IMR-90 (cell line): ENCODE measurements at regions not wholly inside any gene's neighbourhood (a gene's known extent, or its start where the extent isn't known, plus 50 kb on each side); places are given as distances from the start of the nearest gene placed in this dataset.

Experiments
- ATAC-seq: fragments of 200-7000 bp; cut with Tn5 transposase; 2 replicates; pipeline ENCODE4 v1.9.1; 2020; ENCODE audit warnings: low read depth, mild to moderate bottlenecking, moderate library complexity
- BruUV-seq: library from RNA; stranded (reverse); fragments of 400-500 nt; replicated peaks from 2 replicates; lab custom pipeline; 2021; lab: Mats Ljungman, UMichigan
- CTCF ChIA-PET: fragments of 300-600 bp; formaldehyde crosslinking; extraction: SDS; loops from one replicate; lab custom pipeline; 2021; ENCODE audit warnings: antibody characterized with exemption; lab: Yijun Ruan, JAX
- POLR2A ChIA-PET: fragments of 300-600 bp; sonication (Branson Sonifier 250); formaldehyde crosslinking; loops from one replicate; lab custom pipeline; 2022; ENCODE audit warnings: antibody characterized with exemption; ENCODE audit not compliant: unreplicated experiment; lab: Charles Lee
- DNase-seq: peaks from one replicate; pipeline ENCODE4 v3.0.0; 2013
- H2AFZ ChIP-seq: replicated peaks from 2 replicates; pipeline ENCODE3; 2013; ENCODE audit warnings: low read length, mild to moderate bottlenecking; ENCODE audit not compliant: poor library complexity
- H2AK5ac ChIP-seq: 2 replicates; pipeline ENCODE4 v1.6.1; 2013; ENCODE audit warnings: low read depth, low read length, inconsistent platforms
- H2AK9ac ChIP-seq: replicated peaks from 2 replicates; pipeline ENCODE3; 2013; ENCODE audit warnings: mild to moderate bottlenecking, low read depth, low read length, moderate library complexity; ENCODE audit not compliant: poor library complexity
- H2BK120ac ChIP-seq: 2 replicates; pipeline ENCODE4 v1.6.1; 2013; ENCODE audit warnings: low read depth, low read length, inconsistent platforms
- H2BK15ac ChIP-seq: 3 replicates; pipeline ENCODE4 v1.6.1; 2013; ENCODE audit warnings: low read depth, low read length, inconsistent platforms
- H2BK20ac ChIP-seq: 2 replicates; pipeline ENCODE4 v1.6.1; 2013; ENCODE audit warnings: low read depth, mild to moderate bottlenecking, inconsistent platforms, low read length, moderate library complexity
- H2BK5ac ChIP-seq: 2 replicates; pipeline ENCODE4 v1.6.1; 2013; ENCODE audit warnings: mild to moderate bottlenecking, low read depth, low read length, inconsistent platforms; ENCODE audit not compliant: poor library complexity, severe bottlenecking
- H3K14ac ChIP-seq: replicated peaks from 2 replicates; pipeline ENCODE4 v1.6.1; 2013; ENCODE audit warnings: low read depth, low read length, inconsistent platforms
- H3K18ac ChIP-seq: 2 replicates; pipeline ENCODE4 v1.6.1; 2013; ENCODE audit warnings: low read depth, low read length, control low read depth
- H3K23ac ChIP-seq: 2 replicates; pipeline ENCODE4 v1.6.1; 2013; ENCODE audit warnings: low read depth, low read length, inconsistent platforms
- H3K27ac ChIP-seq: 2 replicates; pipeline ENCODE4 v1.5.1; 2013; ENCODE audit warnings: mild to moderate bottlenecking, control low read depth, low read length; ENCODE audit not compliant: insufficient read depth
- H3K27me3 ChIP-seq: 2 replicates; pipeline ENCODE4 v1.6.1; 2013; ENCODE audit warnings: low read length; ENCODE audit not compliant: control insufficient read depth, insufficient read depth
- H3K36me3 ChIP-seq: 2 replicates; pipeline ENCODE4 v1.6.1; 2013; ENCODE audit warnings: low read length, mixed read lengths; ENCODE audit not compliant: control insufficient read depth, insufficient read depth
- H3K4ac ChIP-seq: 2 replicates; pipeline ENCODE4 v1.6.1; 2013; ENCODE audit warnings: low read depth, low read length, inconsistent platforms
- H3K4me1 ChIP-seq: 2 replicates; pipeline ENCODE4 v1.6.1; 2013; ENCODE audit warnings: low read length, mixed read lengths; ENCODE audit not compliant: control insufficient read depth, insufficient read depth
- H3K4me2 ChIP-seq: 2 replicates; pipeline ENCODE4 v1.6.1; 2013; ENCODE audit warnings: low read depth, mild to moderate bottlenecking, control low read depth, low read length, moderate library complexity
- H3K4me3 ChIP-seq: 2 replicates; pipeline ENCODE4 v1.5.1; 2013; ENCODE audit warnings: low read depth, mild to moderate bottlenecking, control low read depth, low read length, moderate library complexity; ENCODE audit not compliant: insufficient read depth
- H3K56ac ChIP-seq: 2 replicates; pipeline ENCODE4 v1.6.1; 2013; ENCODE audit warnings: low read length, inconsistent platforms; ENCODE audit not compliant: insufficient read depth; ENCODE audit errors: extremely low read depth
- H3K79me1 ChIP-seq, 2 experiments: 2 replicates each; pipeline ENCODE4 v1.6.1; 2013; ENCODE audit warnings: low read length in 2 of 2, inconsistent platforms in 1 of 2, low read depth in 1 of 2
- H3K9ac ChIP-seq: 2 replicates; pipeline ENCODE4 v1.6.1; 2013; ENCODE audit warnings: low read depth, low read length, control low read depth
- H3K9me1 ChIP-seq: 2 replicates; pipeline ENCODE4 v1.6.1; 2013; ENCODE audit warnings: low read length, inconsistent platforms; ENCODE audit not compliant: insufficient read depth
- H3K9me3 ChIP-seq: 2 replicates; pipeline ENCODE4 v1.6.1; 2013; ENCODE audit warnings: low read length; ENCODE audit not compliant: control insufficient read depth, insufficient read depth
- H4K20me1 ChIP-seq: 2 replicates; pipeline ENCODE4 v1.6.1; 2013; ENCODE audit warnings: low read length, inconsistent platforms; ENCODE audit not compliant: insufficient read depth
- H4K5ac ChIP-seq: 2 replicates; pipeline ENCODE4 v1.6.1; 2013; ENCODE audit warnings: mild to moderate bottlenecking, low read depth, low read length, control low read depth
- H4K8ac ChIP-seq, 2 experiments: 2 replicates each; pipeline ENCODE4 v1.6.1; 2013; ENCODE audit warnings: low read depth in 2 of 2, low read length in 2 of 2, control low read depth in 1 of 2, inconsistent platforms in 1 of 2
- H4K91ac ChIP-seq: 2 replicates; pipeline ENCODE4 v1.6.1; 2013; ENCODE audit warnings: low read depth, low read length, inconsistent platforms; ENCODE audit not compliant: insufficient read depth
- CHD1 ChIP-seq: IDR thresholded peaks from 2 replicates; pipeline ENCODE4 v1.6.1; 2012; ENCODE audit warnings: low read depth, low read length, improper control_type of control experiment
- MAFK ChIP-seq: IDR thresholded peaks from 2 replicates; pipeline ENCODE4 v1.6.1; 2012; ENCODE audit warnings: low read depth, low read length, improper control_type of control experiment
- MAZ ChIP-seq: IDR thresholded peaks from 2 replicates; pipeline ENCODE4 v1.6.1; 2012; ENCODE audit warnings: low read depth, mild to moderate bottlenecking, low read length, improper control_type of control experiment, moderate library complexity, borderline replicate concordance
- NFE2L2 ChIP-seq: fragments of 150-350 bp; IDR thresholded peaks from 2 replicates; pipeline ENCODE4 v1.6.1; 2016; ENCODE audit warnings: low read depth, mild to moderate bottlenecking, low read length
- POLR2A ChIP-seq: IDR thresholded peaks from 2 replicates; pipeline ENCODE4 v1.6.1; 2012; ENCODE audit warnings: mild to moderate bottlenecking, low read depth, low read length
- RFX5 ChIP-seq: IDR thresholded peaks from 2 replicates; pipeline ENCODE4 v1.8.0; 2012; ENCODE audit warnings: low read depth, mild to moderate bottlenecking, low read length, moderate library complexity
- SMC3 ChIP-seq: fragments of 150-350 bp; IDR thresholded peaks from 2 replicates; pipeline ENCODE4 v1.6.1; 2016; ENCODE audit warnings: low read depth, mild to moderate bottlenecking, antibody characterized with exemption, low read length, moderate library complexity
- WGBS, 2 experiments: methylation state at CpG; one replicate each; pipeline versions ENCODE4 v1.1.5 to v1.1.7; 2013; ENCODE audit warnings: missing lambda C conversion rate in 2 of 2; ENCODE audit not compliant: insufficient read length in 1 of 2; ENCODE audit errors: extremely low coverage in 2 of 2; 5-methylcytosine and 5-hydroxymethylcytosine counted together
- dilution Hi-C: fragments of 300-500 bp; cut with HindIII; formaldehyde crosslinking; loops from one replicate; pipeline ENCODE4 v1.14.3; 2018; ENCODE audit warnings: low sequenced_read_pairs; ENCODE audit not compliant: unreplicated experiment
- in situ Hi-C: fragments of 300-500 bp; cut with MboI; formaldehyde crosslinking; loops from 3 replicates; pipeline ENCODE4 v1.14.3; 2019; ENCODE audit warnings: low sequenced_read_pairs, inconsistent platforms, mixed read lengths
- intact Hi-C: fragments of 100-400 bp; cut with micrococcal nuclease; formaldehyde crosslinking; loops from 2 replicates; pipeline ENCODE4 v1.10.0; 2022
- TF ChIP-seq, protein P1 (sequence below): fragments of 150-350 bp; IDR thresholded peaks from 2 replicates; pipeline ENCODE4 v1.6.1; 2017; ENCODE audit warnings: mild to moderate bottlenecking, antibody characterized with exemption, low read length, low read depth

DNA sequence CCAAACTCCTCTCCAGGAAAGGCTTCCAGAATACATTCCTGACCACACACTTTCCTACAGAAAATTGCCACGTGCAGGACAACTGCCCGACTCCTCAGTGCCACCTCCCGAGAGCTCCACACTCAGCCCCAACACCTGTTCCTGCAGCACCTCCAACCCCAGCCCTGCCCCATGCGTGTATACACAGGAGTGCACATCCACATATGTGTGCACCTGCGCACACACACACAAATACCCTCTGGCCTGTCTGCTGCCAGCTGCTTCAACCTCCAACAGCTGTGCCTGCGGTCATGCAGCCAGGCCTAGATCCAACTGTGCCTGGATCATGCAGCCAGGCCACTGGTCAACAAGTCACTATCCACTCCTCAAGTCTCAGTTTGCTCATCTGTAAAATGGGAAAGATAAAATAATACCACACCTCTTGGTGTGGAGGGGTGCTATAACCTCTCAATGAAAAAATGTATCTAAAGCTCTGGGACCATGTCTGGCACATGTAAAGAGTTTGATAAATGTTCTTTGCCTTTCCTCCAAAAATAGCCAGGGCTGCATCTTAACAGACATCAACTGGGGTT, 152.1 kb upstream of the ID2 start:
- Histone ChIP-seq H3K27ac (no peak overlapping the region), H2BK15ac (no peak overlapping the region), H3K4me3 (no peak overlapping the region), H4K91ac (no peak overlapping the region), H3K36me3 (no peaks in the 10 kb centered on the region), H3K27me3 (peaks cover 11% of the 10 kb centered on the region), H2AK5ac (no peak overlapping the region), H2AFZ (no peak overlapping the region), H3K18ac (no peak overlapping the region), H2BK120ac (no peak overlapping the region), H2BK5ac (no peak overlapping the region), H3K9me3 (peaks cover 5% of the 10 kb centered on the region), H3K4ac (no peak overlapping the region), H3K4me1 (peaks cover under 1% of the 10 kb centered on the region; the same call in 1 of the 2 replicates), H4K20me1 (no peaks in the 10 kb centered on the region), H3K9ac (no peak overlapping the region), H4K8ac (no peak overlapping the region), H2AK9ac (no peak overlapping the region), H2BK20ac (no peak overlapping the region), H4K5ac (no peak overlapping the region), H3K4me2 (no peak overlapping the region), H3K14ac (no peak overlapping the region), H3K23ac (no peak overlapping the region), H3K9me1 (no peaks in the 10 kb centered on the region), H3K56ac (no peak overlapping the region), H3K79me1 (no peaks in the 10 kb centered on the region)
- dilution Hi-C loops = no loop called here
- intact Hi-C loops = no loop called here
- TF ChIP-seq MAFK = no peak
- TF ChIP-seq MAZ = no peak
- TF ChIP-seq NFE2L2 = no peak
- no peak for TF ChIP-seq SMC3
- no peak for TF ChIP-seq RFX5
- TF ChIP-seq POLR2A = no peak
- TF ChIP-seq CHD1 = no peak
- TF ChIP-seq, protein P1, sequence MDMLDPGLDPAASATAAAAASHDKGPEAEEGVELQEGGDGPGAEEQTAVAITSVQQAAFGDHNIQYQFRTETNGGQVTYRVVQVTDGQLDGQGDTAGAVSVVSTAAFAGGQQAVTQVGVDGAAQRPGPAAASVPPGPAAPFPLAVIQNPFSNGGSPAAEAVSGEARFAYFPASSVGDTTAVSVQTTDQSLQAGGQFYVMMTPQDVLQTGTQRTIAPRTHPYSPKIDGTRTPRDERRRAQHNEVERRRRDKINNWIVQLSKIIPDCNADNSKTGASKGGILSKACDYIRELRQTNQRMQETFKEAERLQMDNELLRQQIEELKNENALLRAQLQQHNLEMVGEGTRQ = no peak
- CTCF ChIA-PET = interaction anchor here (0.6 to 1.3 kb wide), 2 partner anchors 10 to 325 kb away, joined by 3 to 4 read pairs; no protein-coding TSS in a partner anchor
- BruUV-seq = no TSS peak
- in situ Hi-C loops = no loop called here
- WGBS, 2 experiments = 85% methylated on average over 5 of the region's 6 CpGs; no CpG with 5 or more reads in 1 of the 2 experiments
- POLR2A ChIA-PET = no interaction called here
- ATAC-seq = no peak
- no peak for DNase-seq
